Ishikawa (cell line): ENCODE measurements at regions not wholly inside any gene's neighbourhood (a gene's known extent, or its start where the extent isn't known, plus 50 kb on each side); places are given as distances from the start of the nearest gene placed in this dataset.

Source experiments
- CEBPB ChIP-seq: IDR thresholded peaks from 2 replicates; pipeline ENCODE4 v1.6.1; 2012
- CREB1 ChIP-seq: IDR thresholded peaks from 2 replicates; pipeline ENCODE4 v1.6.1; 2012; ENCODE audit warnings: low read depth
- EGR1 ChIP-seq: IDR thresholded peaks from 2 replicates; pipeline ENCODE4 v1.6.1; 2012
- EP300 ChIP-seq: IDR thresholded peaks from 2 replicates; pipeline ENCODE4 v1.6.1; 2012; ENCODE audit warnings: borderline replicate concordance
- FOXM1 ChIP-seq: IDR thresholded peaks from 2 replicates; pipeline ENCODE4 v1.6.1; 2012; ENCODE audit warnings: low read depth, borderline replicate concordance
- MAX ChIP-seq: IDR thresholded peaks from 2 replicates; pipeline ENCODE4 v1.6.1; 2012
- NFIC ChIP-seq: IDR thresholded peaks from 2 replicates; pipeline ENCODE4 v1.6.1; 2012
- RAD21 ChIP-seq: IDR thresholded peaks from 2 replicates; pipeline ENCODE4 v1.6.1; 2012; ENCODE audit warnings: low read depth
- REST ChIP-seq: IDR thresholded peaks from 2 replicates; pipeline ENCODE4 v1.6.1; 2012; ENCODE audit warnings: low read depth, mild to moderate bottlenecking
- TAF1 ChIP-seq: IDR thresholded peaks from 2 replicates; pipeline ENCODE4 v1.6.1; 2012; ENCODE audit warnings: low read depth, mild to moderate bottlenecking
- TCF12 ChIP-seq: IDR thresholded peaks from 2 replicates; pipeline ENCODE4 v1.6.1; 2012; ENCODE audit warnings: low read depth
- TEAD4 ChIP-seq: IDR thresholded peaks from 2 replicates; pipeline ENCODE4 v1.6.1; 2012
- YY1 ChIP-seq: IDR thresholded peaks from 2 replicates; pipeline ENCODE4 v1.6.1; 2012; ENCODE audit warnings: low read depth
- ZBTB7A ChIP-seq: IDR thresholded peaks from 2 replicates; pipeline ENCODE4 v1.6.1; 2012; ENCODE audit warnings: low read depth
- TF ChIP-seq, protein P1 (sequence below): IDR thresholded peaks from 2 replicates; pipeline ENCODE4 v1.6.1; 2012

DNA sequence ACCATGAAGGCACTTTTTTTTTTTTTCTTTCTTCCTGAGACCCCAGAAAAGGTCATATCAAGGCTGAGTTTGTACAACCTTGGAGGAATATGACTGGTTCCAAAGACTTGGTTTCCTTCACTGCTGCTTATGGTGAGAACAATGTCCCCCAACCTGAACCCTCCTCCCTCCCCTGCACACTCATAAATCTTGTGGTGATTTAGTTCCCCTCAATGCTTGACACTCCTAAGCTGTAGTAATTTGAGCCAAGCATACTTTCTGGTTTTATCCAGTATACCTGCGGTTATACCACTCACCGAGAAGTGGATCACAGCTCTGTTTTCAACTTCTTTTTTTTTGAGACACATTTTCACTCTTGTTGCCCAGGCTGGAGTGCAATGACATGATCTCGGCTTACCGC, 149.9 kb upstream of the KLF4 start:
- TF ChIP-seq, protein P1, sequence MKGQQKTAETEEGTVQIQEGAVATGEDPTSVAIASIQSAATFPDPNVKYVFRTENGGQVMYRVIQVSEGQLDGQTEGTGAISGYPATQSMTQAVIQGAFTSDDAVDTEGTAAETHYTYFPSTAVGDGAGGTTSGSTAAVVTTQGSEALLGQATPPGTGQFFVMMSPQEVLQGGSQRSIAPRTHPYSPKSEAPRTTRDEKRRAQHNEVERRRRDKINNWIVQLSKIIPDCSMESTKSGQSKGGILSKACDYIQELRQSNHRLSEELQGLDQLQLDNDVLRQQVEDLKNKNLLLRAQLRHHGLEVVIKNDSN: no peak
- TF ChIP-seq REST (no peak), TAF1 (no peak), ZBTB7A (no peak)

DNA sequence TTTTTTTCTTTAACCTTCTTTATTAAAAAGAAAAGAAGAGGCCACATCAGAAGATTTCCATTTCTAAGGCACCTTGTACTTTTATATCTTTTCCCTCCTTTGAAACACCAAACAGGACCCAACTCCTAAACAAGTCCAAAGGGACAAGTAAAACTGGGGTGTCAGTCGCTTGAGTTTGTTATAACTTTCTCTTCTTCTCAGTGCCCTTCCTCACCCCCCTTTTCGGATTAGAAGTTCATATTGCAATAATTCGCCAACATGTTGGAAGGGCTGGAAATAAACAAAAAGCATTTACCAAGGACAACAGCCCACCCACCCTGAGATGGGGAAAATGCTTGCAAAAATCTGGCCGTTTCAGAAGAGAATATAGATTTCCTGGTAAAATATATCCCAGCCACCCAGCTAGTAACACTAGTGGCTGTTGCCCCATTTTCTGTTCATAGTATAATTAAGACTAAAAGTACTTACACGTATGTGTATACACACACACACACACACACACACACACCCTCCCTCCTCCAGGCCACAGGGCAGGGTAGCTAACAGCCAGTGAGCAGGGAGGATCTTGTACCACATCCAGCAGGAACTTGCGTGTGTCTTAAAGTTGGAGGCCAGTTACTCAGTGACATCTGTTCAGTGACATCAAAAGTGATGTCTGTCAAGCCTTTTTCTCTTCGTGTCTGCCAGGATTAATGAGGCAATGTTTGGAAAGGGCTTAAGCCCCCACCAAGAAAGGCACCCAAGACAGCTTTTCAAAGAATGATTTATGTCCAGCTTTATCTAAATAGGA, 149.1 kb upstream of the KLF4 start:
- TF ChIP-seq EGR1 (no peak), ZBTB7A (no peak), RAD21 (no peak), TAF1 (no peak), TEAD4 (no peak), REST (no peak), CREB1 (no peak), EP300 (no peak), YY1 (no peak), MAX (no peak), NFIC (no peak), TCF12 (no peak), CEBPB (no peak)
- TF ChIP-seq, protein P1: no peak

DNA sequence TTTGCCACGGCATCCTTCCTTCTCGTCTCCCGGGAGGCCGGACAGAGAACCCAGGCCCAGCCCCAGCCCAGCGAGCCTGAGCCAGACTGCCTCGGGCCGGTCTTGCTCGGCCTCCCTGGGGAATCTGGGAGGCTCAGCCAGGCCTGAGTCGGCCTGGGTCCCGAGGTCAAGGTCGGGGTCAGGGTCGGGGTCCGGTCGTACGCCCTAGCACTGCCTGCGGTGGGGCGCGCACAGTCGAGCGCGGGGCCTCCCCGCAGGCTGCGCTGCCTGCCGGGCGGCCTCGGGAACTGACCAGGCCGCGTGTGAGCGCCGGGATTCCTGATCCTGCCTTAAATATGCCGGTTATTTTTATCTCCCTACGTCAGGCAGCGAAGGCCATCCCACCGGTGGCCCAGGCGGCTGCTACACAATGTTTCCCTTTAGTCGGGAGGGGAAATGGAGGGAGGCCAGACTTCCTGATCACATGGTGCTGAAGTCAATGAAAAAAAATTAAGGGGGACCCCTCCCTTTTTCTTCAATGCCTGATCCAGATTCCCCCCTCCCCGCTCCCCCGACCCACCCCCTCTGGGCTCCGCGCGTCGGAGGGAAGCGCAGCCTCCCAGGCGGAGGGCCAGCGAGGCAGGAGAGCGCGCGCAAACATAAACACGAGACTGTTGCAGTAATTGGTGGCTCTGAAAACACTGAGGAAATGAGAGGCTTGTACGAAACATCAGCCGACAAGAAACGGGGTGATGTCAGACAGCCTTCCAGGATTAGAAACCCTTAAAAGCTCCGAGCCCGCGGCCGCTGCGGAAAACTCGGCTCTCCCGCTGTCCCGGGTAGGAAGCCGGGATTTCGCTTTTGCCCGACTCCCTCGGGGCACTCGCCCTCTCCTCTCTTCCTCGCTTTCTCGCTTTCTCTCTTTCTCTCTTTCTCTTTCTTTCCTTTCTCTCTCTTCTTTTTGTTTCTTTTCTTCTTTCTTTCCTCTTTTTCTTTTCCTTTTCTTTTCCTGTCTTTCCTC, 148.2 kb upstream of the KLF4 start:
- TF ChIP-seq NFIC (no peak), ZBTB7A (no peak), FOXM1 (no peak), MAX (no peak), REST (no peak), TAF1 (no peak), TEAD4 (no peak)
- TF ChIP-seq, protein P1: no peak
